ENCODE measurements at regions not wholly inside any gene's neighbourhood (a gene's known extent, or its start where the extent isn't known, plus 50 kb on each side); places are given as distances from the start of the nearest gene placed in this dataset.
"Not testable (repeated sequence)": the region's sequence is repeated elsewhere in the genome, so short reads cannot be mapped to it uniquely, and the experiment has no call there.

DNA sequence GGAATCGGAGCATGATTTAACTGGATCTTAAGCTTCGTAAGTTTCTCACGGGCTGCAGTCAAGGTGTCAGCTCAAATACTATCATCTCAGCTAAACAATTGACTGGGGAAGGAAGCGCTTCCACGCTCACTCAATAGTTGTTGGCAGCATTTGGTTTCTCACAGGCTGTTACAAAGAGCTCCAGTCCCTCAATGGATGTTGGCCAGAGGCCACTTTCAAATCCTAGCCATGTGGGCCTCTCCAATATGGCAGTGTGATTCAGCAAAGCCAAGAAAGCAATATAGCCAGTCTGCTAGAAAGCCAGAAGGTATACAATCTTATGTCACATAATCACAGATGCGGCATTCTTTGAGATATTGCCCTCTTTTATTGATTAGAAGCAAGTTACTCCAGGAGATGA is 98.3 kb upstream of the PHACTR1 start:
- DNase-seq (ENCODE audit: low spot score): no peak

DNA sequence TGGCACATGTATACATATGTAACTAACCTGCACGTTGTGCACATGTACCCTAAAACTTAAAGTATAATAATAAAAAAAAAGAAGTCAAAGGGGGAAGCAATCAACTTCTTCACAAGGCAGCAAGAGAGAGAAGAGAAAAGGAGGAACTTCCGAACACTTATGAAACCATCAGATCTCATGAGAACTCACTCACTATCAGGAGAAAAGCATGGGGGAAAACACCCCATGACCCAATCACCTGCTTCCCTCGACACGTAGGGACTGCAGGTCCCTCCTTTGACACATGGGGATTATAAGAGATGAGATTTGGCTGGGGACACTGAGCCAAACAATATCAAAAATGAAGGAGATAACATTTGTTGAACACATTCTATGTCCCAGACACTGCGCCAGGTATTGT is 94.8 kb upstream of the PHACTR1 start:
- no peak for DNase-seq (ENCODE audit: low spot score)

DNA sequence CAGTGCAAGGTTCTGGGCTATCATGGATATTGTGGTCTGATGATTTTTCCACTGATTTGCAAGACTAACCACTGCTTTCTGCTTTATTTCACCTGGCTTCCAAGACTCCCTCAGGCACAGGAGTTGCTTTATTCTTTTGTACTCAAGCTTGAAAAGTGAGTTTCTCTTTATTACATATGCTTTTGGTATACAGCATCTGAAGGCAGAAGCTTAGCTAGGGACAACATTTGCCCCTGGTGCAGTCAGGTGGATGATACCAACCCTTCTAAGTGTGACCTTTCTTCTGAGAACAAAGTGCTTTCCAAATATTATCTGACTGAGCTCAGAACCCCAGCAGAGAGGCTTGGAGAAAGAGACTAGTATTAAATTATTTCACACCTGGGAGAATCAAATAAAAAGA is 94.0 kb upstream of the PHACTR1 start:
- DNase-seq (ENCODE audit: low spot score): no peak

DNA sequence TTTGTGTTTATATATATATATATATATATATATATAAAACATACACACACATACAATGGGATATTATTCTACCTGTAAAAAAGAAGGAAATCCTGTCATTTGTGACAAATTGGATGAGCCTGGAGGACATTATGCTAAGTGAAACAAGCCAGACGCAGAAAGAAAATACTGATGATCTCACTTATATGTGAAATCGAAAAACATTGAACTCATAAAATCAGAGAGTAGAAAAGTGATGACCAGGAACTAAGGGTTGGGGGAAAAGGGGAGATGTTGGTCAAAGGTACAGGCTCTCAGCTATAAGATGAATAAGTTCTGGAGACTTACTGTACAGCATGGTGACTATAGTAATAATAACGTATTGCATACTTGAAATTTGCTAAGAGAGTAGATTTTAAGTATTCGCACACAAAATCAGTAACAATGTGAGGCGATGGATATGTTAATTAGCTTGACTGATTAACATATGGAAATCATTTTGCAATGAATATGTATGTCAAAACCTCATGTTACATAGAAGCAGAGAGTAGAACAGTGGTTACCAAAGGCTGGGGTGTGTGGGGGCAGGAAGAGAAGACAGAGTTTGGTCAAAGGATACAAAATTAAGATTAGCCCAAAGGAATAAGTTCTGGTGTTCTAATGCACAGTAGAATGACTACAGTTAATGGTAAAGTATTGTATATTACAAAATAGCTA is 92.3 kb upstream of the PHACTR1 start:
- no peak for DNase-seq (ENCODE audit: low spot score)

DNA sequence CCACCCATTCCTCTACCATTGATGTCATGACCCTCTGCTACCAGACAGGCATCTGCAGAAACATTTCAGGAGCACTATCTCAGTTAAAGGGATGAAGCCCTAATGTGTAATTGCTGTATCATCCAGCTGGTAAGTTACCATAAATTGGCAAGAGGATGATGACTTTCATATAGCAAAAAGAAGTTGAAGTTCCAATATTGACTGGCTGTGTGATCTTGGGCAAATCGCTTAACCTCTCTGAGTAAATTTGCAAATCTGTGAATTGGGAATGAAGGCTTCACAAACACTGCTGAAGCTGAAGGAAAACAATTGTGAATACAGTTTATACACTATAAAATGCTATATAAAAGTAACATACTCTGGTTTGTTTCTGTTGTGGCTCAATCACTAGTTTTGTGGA is 89.5 kb upstream of the PHACTR1 start:
- no peak for DNase-seq (ENCODE audit: low spot score)

DNA sequence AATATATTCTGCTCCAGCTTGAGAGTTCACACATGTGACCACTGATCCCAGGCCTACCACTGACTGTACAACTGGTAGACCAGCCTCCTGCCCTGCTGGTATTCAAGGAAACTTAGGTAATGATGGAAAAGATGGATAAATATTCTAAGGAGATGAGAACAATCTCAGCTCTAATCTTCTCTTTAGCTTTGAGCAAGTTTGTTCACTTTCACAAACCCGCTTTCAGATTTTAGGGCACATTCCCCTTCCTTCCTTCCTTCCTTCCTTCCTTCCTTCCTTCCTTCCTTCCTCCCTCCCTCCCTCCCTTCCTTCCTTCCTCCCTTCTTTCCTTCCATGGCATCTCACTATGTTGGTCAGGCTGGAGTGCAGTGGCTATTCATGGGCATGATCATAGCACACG is 88.2 kb upstream of the PHACTR1 start:
- DNase-seq (ENCODE audit: low spot score): no peak

DNA sequence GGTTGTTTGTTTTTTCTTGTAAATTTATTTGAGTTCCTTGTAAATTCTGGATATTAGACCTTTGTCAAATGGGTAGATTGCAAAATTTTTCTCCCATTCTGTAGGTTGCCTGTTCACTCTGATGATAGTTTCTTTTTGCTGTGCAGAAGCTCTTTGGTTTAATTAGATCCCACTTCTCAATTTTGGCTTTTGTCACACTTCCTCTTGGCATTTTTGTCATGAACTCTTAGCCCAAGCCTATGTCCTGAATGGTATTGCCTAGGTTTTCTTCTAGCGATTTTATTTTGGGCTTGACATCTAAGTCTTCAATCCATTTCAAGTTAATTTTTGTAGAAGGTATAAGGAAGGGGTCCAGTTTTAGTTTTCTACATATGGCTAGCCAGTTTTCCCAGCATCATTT is 82.8 kb upstream of the PHACTR1 start:
- DNase-seq (ENCODE audit: low spot score): not testable (repeated sequence)

DNA sequence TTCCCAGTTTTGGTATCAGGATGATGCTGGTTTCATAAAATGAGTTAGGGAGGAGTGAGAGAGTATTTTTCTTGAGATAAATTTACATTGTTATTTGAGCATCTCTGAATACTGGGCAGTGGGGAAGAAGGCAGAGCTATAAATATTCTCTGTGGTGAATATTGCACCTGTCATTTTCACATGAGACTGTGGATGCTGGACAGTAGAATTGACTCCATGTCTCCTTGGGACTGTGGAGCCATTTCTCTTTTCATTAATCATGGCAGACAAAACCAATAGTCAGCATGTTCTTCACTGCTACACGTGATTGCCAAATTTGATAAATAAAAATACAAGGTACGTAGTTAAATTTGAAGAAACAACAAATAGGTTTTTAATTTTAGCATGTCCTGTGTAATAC is 81.2 kb upstream of the PHACTR1 start:
- no peak for DNase-seq (ENCODE audit: low spot score)

DNA sequence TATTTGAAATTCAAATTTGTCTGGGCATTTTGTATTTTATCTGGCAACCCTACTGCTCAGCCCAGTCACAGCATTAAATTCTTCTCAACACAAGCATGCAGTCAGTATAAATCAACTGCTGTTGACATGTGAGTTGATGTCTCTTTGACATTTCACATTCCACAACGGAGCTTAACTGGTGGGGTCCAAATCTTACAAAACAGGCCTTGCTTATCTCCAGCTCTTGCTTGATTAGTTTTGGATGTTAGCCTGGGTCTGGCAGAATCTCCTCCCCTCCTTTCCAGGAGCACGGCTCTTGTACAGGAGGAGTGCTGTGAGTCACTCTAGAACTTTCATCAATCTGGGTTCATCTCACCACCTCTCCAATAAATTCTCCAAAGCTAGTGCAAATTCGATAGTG is 80.8 kb upstream of the PHACTR1 start:
- no peak for DNase-seq (ENCODE audit: low spot score)

DNA sequence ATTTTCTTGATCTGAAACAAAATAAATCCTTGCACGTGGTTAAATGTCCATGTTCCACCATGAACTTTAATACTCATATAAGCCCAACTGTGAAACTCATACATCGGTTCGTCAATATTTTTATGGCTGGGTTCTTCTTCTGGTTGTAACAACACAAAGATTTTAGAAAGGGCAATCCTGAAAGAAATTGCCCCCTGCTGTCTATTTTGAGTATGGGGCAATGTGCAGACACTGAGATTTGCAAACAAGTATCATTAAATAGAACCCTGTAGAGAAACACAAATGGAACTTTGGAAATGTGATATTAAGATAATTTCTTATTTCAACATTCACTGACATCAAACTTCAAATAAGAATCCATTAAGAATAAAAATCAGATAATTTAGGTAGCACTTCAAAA is 80.2 kb upstream of the PHACTR1 start:
- DNase-seq (ENCODE audit: low spot score): no peak

DNA sequence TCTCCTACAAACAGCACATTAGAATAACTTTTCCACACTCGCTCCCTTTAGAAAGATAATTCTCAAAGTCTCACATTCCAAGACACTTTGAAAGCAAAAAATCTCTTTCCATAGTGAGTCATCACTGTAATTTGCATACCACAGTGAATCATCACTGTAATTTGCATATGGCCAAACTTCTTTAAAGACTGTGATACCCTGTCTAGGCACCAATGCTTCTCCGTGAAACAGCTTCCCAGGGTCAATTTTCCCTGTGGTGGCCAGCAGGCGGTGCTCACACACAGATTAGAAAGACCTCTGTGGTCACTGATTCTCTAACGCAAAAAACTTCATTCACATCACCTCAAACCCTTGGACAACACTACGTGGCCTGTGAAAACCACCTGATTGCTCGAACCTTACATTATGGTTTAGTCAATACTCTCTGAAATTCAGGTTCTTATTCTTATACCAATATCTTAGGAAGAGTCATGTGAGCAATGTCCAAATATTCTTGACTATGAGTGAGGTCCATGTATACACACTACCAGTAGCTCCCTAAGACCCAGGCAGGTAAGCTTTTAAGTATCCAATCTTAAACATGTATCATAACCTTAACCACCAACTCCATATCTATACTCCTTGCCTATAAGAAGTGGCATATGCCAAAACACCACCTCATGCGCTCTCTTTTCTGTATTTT is 78.5 kb upstream of the PHACTR1 start:
- DNase-seq (ENCODE audit: low spot score): peak; percentile 5

DNA sequence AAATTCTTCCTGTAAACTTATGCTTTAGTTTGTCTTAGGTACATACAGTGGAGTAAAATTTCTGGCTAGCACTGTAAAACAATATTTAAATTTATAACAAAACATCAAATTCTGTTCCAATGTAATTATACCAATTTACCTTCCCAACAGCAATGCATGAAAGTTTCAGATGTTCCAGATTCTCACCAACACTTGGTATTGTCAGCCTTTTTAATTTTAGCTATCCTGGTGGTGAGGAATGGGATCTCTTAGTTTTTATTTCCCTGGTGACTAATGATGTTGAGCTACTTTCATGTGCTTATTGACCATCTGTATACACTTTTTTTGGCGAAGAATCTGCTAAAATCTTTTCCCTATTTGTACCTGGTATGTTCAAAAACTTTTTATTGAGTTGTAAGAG is 76.1 kb upstream of the PHACTR1 start:
- DNase-seq (ENCODE audit: low spot score): no peak

DNA sequence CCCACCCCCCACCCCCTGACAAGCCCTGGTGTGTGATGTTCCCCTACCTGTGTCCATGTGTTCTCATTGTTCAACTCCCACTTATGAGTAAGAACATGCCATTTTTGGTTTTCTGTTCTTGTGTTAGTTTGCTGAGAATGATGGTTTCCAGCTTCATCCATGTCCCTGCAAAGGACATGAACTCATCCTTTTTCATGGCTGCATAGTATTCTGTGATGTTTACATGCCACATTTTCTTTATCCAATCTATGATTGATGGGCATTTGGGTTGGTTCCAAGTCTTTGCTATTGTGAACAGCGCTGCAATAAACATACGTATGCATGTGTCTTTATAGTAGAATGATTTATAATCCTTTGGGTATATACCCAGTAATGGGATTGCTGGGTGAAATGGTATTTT is 74.8 kb upstream of the PHACTR1 start:
- DNase-seq (ENCODE audit: low spot score): not testable (repeated sequence)

DNA sequence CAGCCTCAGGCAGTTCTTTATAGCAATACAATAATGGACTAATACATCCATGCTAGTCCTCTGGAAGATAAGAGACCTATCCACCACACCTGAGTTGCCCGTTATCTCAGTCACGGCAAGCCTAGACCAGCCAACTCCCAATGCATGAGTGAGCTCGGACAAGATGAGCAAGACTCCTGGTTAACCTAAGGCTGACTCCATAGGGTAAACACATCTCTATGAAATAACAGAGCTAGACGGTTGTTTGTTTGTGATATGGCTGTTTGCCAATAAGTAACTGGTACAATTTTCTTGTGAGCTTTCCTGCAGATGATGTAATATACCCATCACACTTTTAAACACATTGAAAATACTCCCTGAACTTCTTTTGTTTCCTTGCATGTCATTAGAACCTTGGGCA is 70.6 kb upstream of the PHACTR1 start:
- DNase-seq (ENCODE audit: low spot score): no peak

DNA sequence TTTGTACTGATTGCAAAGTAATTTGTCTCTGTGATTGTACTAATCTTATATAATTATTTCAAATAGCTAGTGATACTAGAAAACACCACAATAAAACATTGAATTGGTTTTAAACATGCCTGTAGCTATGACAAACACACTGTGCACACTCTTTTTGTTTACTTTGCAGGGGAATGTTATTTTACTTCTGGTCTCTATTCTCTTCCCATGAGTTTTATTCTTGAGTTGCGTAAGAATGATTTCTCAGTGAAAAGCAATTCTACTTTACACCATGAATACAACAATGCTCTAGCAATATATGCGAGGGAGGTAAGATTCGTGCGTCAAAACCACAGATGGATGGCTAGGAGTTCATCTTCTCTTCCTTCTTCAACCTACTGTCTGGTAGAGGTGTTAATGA is 68.4 kb upstream of the PHACTR1 start:
- DNase-seq (ENCODE audit: low spot score): no peak

DNA sequence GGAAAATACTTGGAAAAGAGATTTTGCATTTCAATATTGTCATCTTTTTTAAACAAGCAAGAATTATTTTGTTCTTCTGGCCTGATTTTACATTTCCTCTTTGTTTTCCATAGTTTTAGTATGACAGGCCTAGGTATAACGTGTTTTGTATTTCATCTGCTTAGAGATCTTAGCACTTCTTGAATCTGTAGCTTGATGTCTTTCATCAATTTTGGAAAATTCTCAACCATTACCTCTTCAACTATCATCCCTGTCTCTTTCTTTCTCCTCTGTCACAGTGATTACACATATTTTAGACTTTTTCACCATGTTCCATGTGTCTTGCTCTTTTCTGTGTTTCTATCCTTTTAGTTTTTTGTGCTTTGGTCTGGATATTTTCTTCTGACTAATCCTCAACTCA is 67.2 kb upstream of the PHACTR1 start:
- DNase-seq (ENCODE audit: low spot score): no peak

DNA sequence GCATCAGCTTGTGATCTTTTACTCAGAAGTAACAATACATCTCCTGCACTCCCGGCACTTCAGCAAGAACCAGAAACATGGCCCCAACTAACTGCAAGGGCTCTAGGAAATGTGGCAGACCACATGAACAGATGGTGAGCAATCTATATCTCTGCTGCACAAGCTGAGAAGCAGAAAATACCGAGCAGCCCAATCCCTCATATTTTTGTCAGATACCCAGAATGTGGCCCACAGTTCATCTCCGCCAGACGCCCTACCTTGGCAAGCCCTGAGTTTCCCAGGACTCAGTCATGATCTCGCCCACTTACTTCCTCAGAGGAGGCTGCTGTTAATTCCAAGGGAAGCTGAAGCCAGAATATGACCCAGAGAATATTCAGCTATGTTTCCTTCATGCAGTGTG is 63.1 kb upstream of the PHACTR1 start:
- no peak for DNase-seq (ENCODE audit: low spot score)

DNA sequence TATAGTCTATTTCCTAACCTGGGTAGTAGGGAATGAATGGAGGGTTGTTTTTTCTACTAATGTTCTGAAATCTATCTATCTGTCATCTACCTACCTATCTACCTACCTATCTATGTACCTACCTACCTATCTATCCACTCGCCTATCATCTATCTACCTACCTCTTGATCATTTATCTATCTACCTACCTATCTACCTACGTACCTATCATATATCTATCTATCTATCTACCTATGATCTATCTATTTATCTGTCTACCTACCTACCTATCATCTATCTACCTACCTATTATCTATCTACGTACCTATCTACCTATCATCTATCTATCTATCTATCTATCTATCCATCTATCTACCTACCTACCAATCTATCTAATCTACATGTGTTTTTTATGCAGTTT is 62.5 kb upstream of the PHACTR1 start:
- DNase-seq (ENCODE audit: low spot score): no peak

DNA sequence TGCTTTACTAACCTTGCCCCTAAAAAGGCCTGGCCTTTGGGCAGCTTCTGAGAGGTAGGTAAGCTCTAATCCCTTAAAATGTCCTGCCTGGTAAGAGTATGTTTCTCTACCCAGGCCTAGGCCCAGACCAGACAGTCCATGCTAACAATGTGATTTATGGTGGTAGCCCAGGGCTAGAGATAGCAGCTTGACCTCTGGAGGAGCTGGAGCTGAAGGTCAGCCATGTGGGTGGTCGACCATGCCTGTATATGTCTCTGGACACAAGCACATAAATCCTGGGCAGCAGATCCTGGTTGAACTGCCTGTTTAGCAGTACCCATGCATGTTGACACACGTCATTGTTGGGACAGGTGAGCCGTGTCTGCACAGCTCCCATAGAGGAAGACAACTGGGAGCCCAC is 62.1 kb upstream of the PHACTR1 start:
- DNase-seq (ENCODE audit: low spot score): no peak

DNA sequence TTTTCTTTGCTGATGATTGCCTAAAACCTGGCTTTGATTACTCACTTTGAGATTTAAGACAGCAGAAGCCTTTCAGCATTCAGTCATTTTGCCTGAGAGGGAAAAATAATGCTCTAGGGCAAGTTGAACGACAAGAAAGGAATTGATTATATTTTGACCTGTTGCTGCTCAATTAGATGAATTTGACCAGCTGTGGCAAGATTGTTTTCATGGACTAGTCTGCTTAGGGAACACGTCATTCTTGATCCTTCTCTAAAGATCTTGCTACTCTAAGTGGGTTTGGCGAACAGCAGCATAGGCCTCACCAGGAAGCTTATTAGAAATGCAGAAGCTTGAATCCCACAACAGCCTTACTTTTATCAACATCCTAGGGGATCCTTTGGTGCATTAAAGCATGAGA is 59.7 kb upstream of the PHACTR1 start:
- no peak for DNase-seq (ENCODE audit: low spot score)

DNA sequence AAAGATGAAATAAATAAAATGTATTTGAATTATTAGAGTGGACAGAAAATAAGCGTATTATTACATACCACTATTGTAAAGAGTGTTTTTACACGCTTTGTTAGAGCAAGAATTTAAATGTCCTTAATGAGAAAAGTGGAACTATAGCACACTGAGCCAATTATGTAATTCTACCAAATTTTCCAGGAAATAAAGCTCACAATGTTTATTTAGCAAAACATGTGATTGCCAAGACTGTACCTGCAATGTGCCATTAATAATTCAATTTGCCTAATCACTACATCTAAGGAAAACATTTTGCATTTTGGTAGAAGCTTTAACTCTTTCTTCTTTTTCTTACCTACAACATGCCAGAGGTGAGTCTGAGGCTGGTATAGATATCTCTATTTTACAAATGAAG is 58.7 kb upstream of the PHACTR1 start:
- no peak for DNase-seq (ENCODE audit: low spot score)

DNA sequence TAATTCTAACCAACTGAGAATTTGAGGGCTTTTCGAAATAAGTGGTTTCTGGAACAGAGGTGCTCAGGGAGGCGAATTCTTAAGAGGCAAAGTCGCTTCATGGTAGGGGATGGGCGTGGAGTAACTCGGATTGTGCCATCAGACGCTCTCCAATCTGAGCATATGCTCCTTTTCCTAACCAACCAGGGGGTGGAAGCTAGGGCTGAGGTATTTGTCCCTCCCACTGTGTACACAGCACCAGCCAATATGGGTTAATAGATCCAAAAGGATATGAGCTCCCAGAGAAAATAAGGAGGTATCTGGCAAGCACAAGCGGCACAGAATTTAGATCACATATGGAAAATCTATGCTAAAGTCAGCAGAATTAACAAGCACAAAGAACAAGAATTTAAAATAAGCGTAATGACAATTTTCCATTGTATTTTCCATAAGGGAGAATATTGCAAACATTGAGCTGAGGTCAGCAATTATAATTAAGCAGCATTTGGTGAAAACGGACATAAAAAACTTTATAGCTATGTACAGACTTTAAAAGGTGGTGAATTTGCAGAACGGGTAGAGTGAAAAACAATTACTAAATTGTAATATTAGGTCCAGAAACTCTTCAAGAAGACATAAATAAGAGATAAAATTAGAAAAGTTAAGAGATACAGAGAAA is 55.0 kb upstream of the PHACTR1 start:
- DNase-seq (ENCODE audit: low spot score): no peak

Measured in hepatic stellate cell (primary cell).